PC-9 (cell line): ENCODE measurements at regions not wholly inside any gene's neighbourhood (a gene's known extent, or its start where the extent isn't known, plus 50 kb on each side); places are given as distances from the start of the nearest gene placed in this dataset.

Experiments used
- BruUV-seq: library from RNA; stranded (reverse); fragments of 400-500 nt; replicated peaks from 2 replicates; lab custom pipeline; 2021; lab: Mats Ljungman, UMichigan
- CTCF ChIA-PET: fragments of 300-600 bp; sonication (Branson Sonifier 250); formaldehyde crosslinking; loops from one replicate; lab custom pipeline; 2022; ENCODE audit warnings: antibody characterized with exemption; lab: Charles Lee
- POLR2A ChIA-PET: fragments of 300-600 bp; sonication (Branson Sonifier 250); formaldehyde crosslinking; loops from one replicate; lab custom pipeline; 2022; ENCODE audit warnings: antibody characterized with exemption; ENCODE audit not compliant: unreplicated experiment; lab: Charles Lee
- DNase-seq, 2 experiments: peaks; one replicate each; pipeline versions ENCODE4 v3.0.0 to v3.0.0-alpha.2; 2015 to 2022; ENCODE audit warnings: mixed read lengths in 1 of 2
- H2AFZ ChIP-seq: fragments of 200-600 bp; sonication (generic); 2 replicates; pipeline ENCODE4 v1.8.1; 2017; ENCODE audit warnings: antibody characterized with exemption
- H3F3A ChIP-seq: fragments of 200-600 bp; sonication (generic); 2 replicates; pipeline ENCODE4 v1.8.1; 2017; ENCODE audit warnings: antibody characterized with exemption, mild to moderate bottlenecking, low read depth; ENCODE audit not compliant: insufficient read depth
- H3K27ac ChIP-seq: fragments of 200-600 bp; sonication (generic); 2 replicates; pipeline ENCODE4 v1.6.1; 2016; ENCODE audit warnings: mixed run types
- H3K27me3 ChIP-seq: fragments of 200-600 bp; sonication (generic); 2 replicates; pipeline ENCODE4 v1.6.1; 2016; ENCODE audit warnings: low read depth, mixed run types; ENCODE audit not compliant: insufficient read depth
- H3K36me3 ChIP-seq: fragments of 200-600 bp; sonication (generic); 2 replicates; pipeline ENCODE4 v1.6.1; 2016; ENCODE audit warnings: low read depth, mixed run types
- H3K4me1 ChIP-seq: fragments of 200-600 bp; sonication (generic); replicated peaks from 2 replicates; pipeline ENCODE4 v1.6.1; 2016; ENCODE audit warnings: mixed run types; ENCODE audit not compliant: insufficient read depth
- H3K4me2 ChIP-seq: fragments of 200-600 bp; sonication (generic); 2 replicates; pipeline ENCODE4 v1.6.1; 2017; ENCODE audit warnings: mixed run types
- H3K4me3 ChIP-seq: fragments of 200-600 bp; sonication (generic); 2 replicates; pipeline ENCODE4 v1.6.1; 2016; ENCODE audit warnings: mixed run types
- H3K79me2 ChIP-seq: fragments of 200-600 bp; sonication (generic); 2 replicates; pipeline ENCODE4 v1.6.1; 2017; ENCODE audit warnings: low read depth, mixed run types
- H3K9me2 ChIP-seq: fragments of 200-600 bp; sonication (generic); 2 replicates; pipeline ENCODE4 v1.8.1; 2017; ENCODE audit warnings: mild to moderate bottlenecking; ENCODE audit not compliant: insufficient read depth
- H3K9me3 ChIP-seq: fragments of 200-600 bp; sonication (generic); 2 replicates; pipeline ENCODE4 v1.8.1; 2016; ENCODE audit warnings: low read depth; ENCODE audit not compliant: insufficient read depth
- H4K20me1 ChIP-seq: fragments of 200-600 bp; sonication (generic); 2 replicates; pipeline ENCODE4 v1.8.1; 2017; ENCODE audit not compliant: insufficient read depth
- CTCF ChIP-seq: fragments of 200-600 bp; sonication (generic); conservative IDR thresholded peaks from 2 replicates; pipeline ENCODE4 v1.6.1; 2017; ENCODE audit warnings: mixed run types, antibody characterized with exemption, mild to moderate bottlenecking, moderate library complexity
- EZH2 ChIP-seq: fragments of 200-600 bp; sonication (generic); IDR thresholded peaks from 2 replicates; pipeline ENCODE4 v1.8.0; 2017; ENCODE audit warnings: antibody characterized with exemption, low read depth
- intact Hi-C: fragments of 100-400 bp; cut with micrococcal nuclease; formaldehyde crosslinking; loops from one replicate; pipeline ENCODE4 v1.10.0; 2022; ENCODE audit not compliant: unreplicated experiment

GRCh38 chr22:22410677-22411076, 97.9 kb downstream of the ZNF280B start:
- peaks cover 36% of the 10 kb centered on the region for H3K27me3 ChIP-seq
- H3K4me2 ChIP-seq = no peak overlapping the region
- no peaks in the 10 kb centered on the region for H3K9me3 ChIP-seq
- no peaks in the 10 kb centered on the region for H3K79me2 ChIP-seq
- TF ChIP-seq CTCF (no peak), EZH2 (no peak)
- H3F3A ChIP-seq = no peaks in the 10 kb centered on the region
- H4K20me1 ChIP-seq = no peaks in the 10 kb centered on the region
- H3K4me1 ChIP-seq = no peaks in the 10 kb centered on the region
- CTCF ChIA-PET = no interaction called here
- H3K9me2 ChIP-seq = no peaks in the 10 kb centered on the region
- no peak overlapping the region for H2AFZ ChIP-seq
- no peak overlapping the region for H3K4me3 ChIP-seq
- POLR2A ChIA-PET = no interaction called here
- no TSS peak for BruUV-seq
- intact Hi-C loops = no loop called here
- no peak for DNase-seq
- no peaks in the 10 kb centered on the region for H3K36me3 ChIP-seq
- no peak overlapping the region for H3K27ac ChIP-seq

- CTCF ChIA-PET = no interaction called here
- H3K27me3 ChIP-seq = peaks cover 52% of the 10 kb centered on the region
Measured at GRCh38 chr22:22414266-22414665, 94.3 kb downstream of the ZNF280B start.

GRCh38 chr22:22417495-22418162, 90.9 kb downstream of the ZNF280B start:
- no TSS peak for BruUV-seq
- intact Hi-C loops = no loop called here
- TF ChIP-seq CTCF (no peak), EZH2 (no peak)
- Histone ChIP-seq H3K9me3 (no peaks in the 10 kb centered on the region), H3K36me3 (no peaks in the 10 kb centered on the region), H3K9me2 (no peaks in the 10 kb centered on the region), H4K20me1 (no peaks in the 10 kb centered on the region), H3K79me2 (no peaks in the 10 kb centered on the region), H3F3A (no peaks in the 10 kb centered on the region), H3K27me3 (peaks cover 71% of the 10 kb centered on the region), H2AFZ (no peak overlapping the region), H3K27ac (no peak overlapping the region), H3K4me1 (no peaks in the 10 kb centered on the region), H3K4me2 (no peak overlapping the region), H3K4me3 (no peak overlapping the region)
- no peak for DNase-seq
- ChIA-PET CTCF (no interaction called here), POLR2A (no interaction called here)

More at GRCh38 chr22:22414266-22414665, 94.3 kb downstream of the ZNF280B start:
- no peak overlapping the region for H3K4me2 ChIP-seq
- POLR2A ChIA-PET = no interaction called here
- intact Hi-C loops = no loop called here
- no peak overlapping the region for H2AFZ ChIP-seq
- no peaks in the 10 kb centered on the region for H3F3A ChIP-seq
- no peak for DNase-seq
- no peaks in the 10 kb centered on the region for H3K36me3 ChIP-seq
- TF ChIP-seq EZH2 (no peak), CTCF (no peak)
- H3K79me2 ChIP-seq = no peaks in the 10 kb centered on the region
- H3K9me3 ChIP-seq = no peaks in the 10 kb centered on the region
- no peak overlapping the region for H3K27ac ChIP-seq
- no peaks in the 10 kb centered on the region for H4K20me1 ChIP-seq
- H3K4me1 ChIP-seq = no peaks in the 10 kb centered on the region
- H3K9me2 ChIP-seq = no peaks in the 10 kb centered on the region
- no peak overlapping the region for H3K4me3 ChIP-seq
- BruUV-seq = no TSS peak
